Esophagus (tissue), 2 donors: ENCODE measurements at regions not wholly inside any gene's neighbourhood (a gene's known extent, or its start where the extent isn't known, plus 50 kb on each side); places are given as distances from the start of the nearest gene placed in this dataset.
"Not testable (repeated sequence)": the region's sequence is repeated elsewhere in the genome, so short reads cannot be mapped to it uniquely, and the experiment has no call there.

Experiments used
- H3K27ac ChIP-seq, 2 donors: one replicate each; pipeline ENCODE4 v1.5.1; 2013; ENCODE audit warnings: low read depth in 2 of 2, mild to moderate bottlenecking in 2 of 2, inconsistent platforms in 1 of 2, low read length in 1 of 2, moderate library complexity in 1 of 2
- H3K27me3 ChIP-seq, 2 donors: one replicate each; pipeline ENCODE4 v1.6.1; 2013; ENCODE audit warnings: low read length in 2 of 2, control low read depth in 1 of 2, mild to moderate bottlenecking in 1 of 2; ENCODE audit not compliant: insufficient read depth in 2 of 2, control insufficient read depth in 1 of 2
- H3K36me3 ChIP-seq, 2 donors: one replicate each; pipeline ENCODE4 v1.6.1; 2013; ENCODE audit warnings: low read length in 1 of 2; ENCODE audit not compliant: control insufficient read depth in 2 of 2, insufficient read depth in 2 of 2
- H3K4me1 ChIP-seq, 2 donors: one replicate each; pipeline ENCODE4 v1.6.1; 2013; ENCODE audit warnings: low read length in 1 of 2; ENCODE audit not compliant: control insufficient read depth in 2 of 2, insufficient read depth in 2 of 2
- H3K4me3 ChIP-seq, 2 donors: one replicate each; pipeline ENCODE4 v1.5.1; 2013; ENCODE audit warnings: low read length in 2 of 2, mild to moderate bottlenecking in 2 of 2, low read depth in 1 of 2, moderate library complexity in 1 of 2
- H3K9me3 ChIP-seq, 2 donors: one replicate each; pipeline ENCODE4 v1.6.1; 2013; ENCODE audit warnings: mild to moderate bottlenecking in 2 of 2, low read depth in 1 of 2, low read length in 1 of 2, moderate library complexity in 1 of 2; ENCODE audit not compliant: control insufficient read depth in 2 of 2, insufficient read depth in 1 of 2
- WGBS, 2 donors: extraction: QIAGEN DNeasy Blood & Tissue Kit; methylation state at CpG; one replicate each; pipeline ENCODE4 v1.1.7; 2013; 5-methylcytosine and 5-hydroxymethylcytosine counted together
- donor health status: healthy with polysubstance abuse.
- donor health status: Bipolar disorder and iron deficiency.

- not testable (repeated sequence) for H3K4me1 ChIP-seq, H3K27ac ChIP-seq, H3K27me3 ChIP-seq, H3K4me3 ChIP-seq, H3K36me3 ChIP-seq, H3K9me3 ChIP-seq
- no CpG with 5 or more reads among the region's 3 CpGs for WGBS, 2 donors
Observed at GRCh38 chr2:95654897-95655296, 63.1 kb downstream of the TRIM43 start.

GRCh38 chr2:95656553-95656952 is 64.8 kb downstream of the TRIM43 start:
- not testable (repeated sequence) for H3K4me3 ChIP-seq, H3K27me3 ChIP-seq, H3K27ac ChIP-seq, H3K4me1 ChIP-seq, H3K36me3 ChIP-seq, H3K9me3 ChIP-seq
- WGBS, 2 donors, result 73 to 91% methylated on average over 1 of the region's 1 CpG

- H3K27ac ChIP-seq, H3K4me1 ChIP-seq, H3K36me3 ChIP-seq, H3K9me3 ChIP-seq, H3K4me3 ChIP-seq, H3K27me3 ChIP-seq: not testable (repeated sequence)
- 91 to 95% methylated on average over 3 of the region's 3 CpGs for WGBS, 2 donors
Observed at GRCh38 chr2:95657937-95658336, 66.1 kb downstream of the TRIM43 start.

GRCh38 chr2:95660766-95661562 is 69.2 kb downstream of the TRIM43 start:
- WGBS, 2 donors, result 87% methylated on average over 16 of the region's 16 CpGs
- H3K4me1 ChIP-seq, H3K36me3 ChIP-seq, H3K4me3 ChIP-seq, H3K9me3 ChIP-seq, H3K27me3 ChIP-seq, H3K27ac ChIP-seq: not testable (repeated sequence)

GRCh38 chr2:95663471-95664441 is 72.0 kb downstream of the TRIM43 start:
- not testable (repeated sequence) for H3K27ac ChIP-seq, H3K4me1 ChIP-seq, H3K36me3 ChIP-seq, H3K4me3 ChIP-seq, H3K27me3 ChIP-seq, H3K9me3 ChIP-seq
- 54% methylated on average over 25 to 27 of the region's 27 CpGs for WGBS, 2 donors

- H3K27ac ChIP-seq, result not testable (repeated sequence)
- 76% methylated on average over 2 of the region's 2 CpGs for WGBS, 2 donors
Observed at GRCh38 chr2:95666636-95667035, 74.8 kb downstream of the TRIM43 start.

GRCh38 chr2:95667480-95667879 is 75.7 kb downstream of the TRIM43 start:
- no peaks in the 10 kb centered on the region for H3K36me3 ChIP-seq
- H3K4me1 ChIP-seq, result no peaks in the 10 kb centered on the region
- no peaks in the 10 kb centered on the region for H3K27me3 ChIP-seq
- H3K9me3 ChIP-seq, result no peaks in the 10 kb centered on the region
- no peak overlapping the region for H3K4me3 ChIP-seq
- no peak overlapping the region for H3K27ac ChIP-seq

More at GRCh38 chr2:95666636-95667035, 74.8 kb downstream of the TRIM43 start:
- not testable (repeated sequence) for H3K36me3 ChIP-seq, H3K9me3 ChIP-seq, H3K27me3 ChIP-seq, H3K4me1 ChIP-seq, H3K4me3 ChIP-seq

GRCh38 chr2:95668934-95669333 is 77.1 kb downstream of the TRIM43 start:
- not testable (repeated sequence) for H3K9me3 ChIP-seq, H3K27me3 ChIP-seq, H3K27ac ChIP-seq, H3K4me1 ChIP-seq, H3K36me3 ChIP-seq, H3K4me3 ChIP-seq
- WGBS, 2 donors, result 68 to 72% methylated on average over 5 of the region's 5 CpGs

GRCh38 chr2:95669441-95669991 is 77.7 kb downstream of the TRIM43 start:
- Histone ChIP-seq H3K27ac (no peak overlapping the region), H3K4me1 (no peaks in the 10 kb centered on the region), H3K9me3 (no peaks in the 10 kb centered on the region), H3K4me3 (no peak overlapping the region), H3K27me3 (no peaks in the 10 kb centered on the region), H3K36me3 (no peaks in the 10 kb centered on the region)
- 66% methylated on average over 4 of the region's 4 CpGs for WGBS, 2 donors
